Ramos (cell line): ENCODE measurements at regions not wholly inside any gene's neighbourhood (a gene's known extent, or its start where the extent isn't known, plus 50 kb on each side); places are given as distances from the start of the nearest gene placed in this dataset.

Experiments
- in situ Hi-C: fragments of 300-500 bp; cut with MboI; formaldehyde crosslinking; loops from one replicate; pipeline ENCODE4 v1.14.3; 2022; ENCODE audit warnings: low sequenced_read_pairs; ENCODE audit not compliant: unreplicated experiment

GRCh38 chr1:63268876-63269275 is 53.5 kb upstream of the FOXD3 start:
- in situ Hi-C loops = no loop called here

- in situ Hi-C loops = no loop called here
Observed at GRCh38 chr1:63269571-63269970, 52.8 kb upstream of the FOXD3 start.
